ENCODE measurements at regions not wholly inside any gene's neighbourhood (a gene's known extent, or its start where the extent isn't known, plus 50 kb on each side); places are given as distances from the start of the nearest gene placed in this dataset.

DNA sequence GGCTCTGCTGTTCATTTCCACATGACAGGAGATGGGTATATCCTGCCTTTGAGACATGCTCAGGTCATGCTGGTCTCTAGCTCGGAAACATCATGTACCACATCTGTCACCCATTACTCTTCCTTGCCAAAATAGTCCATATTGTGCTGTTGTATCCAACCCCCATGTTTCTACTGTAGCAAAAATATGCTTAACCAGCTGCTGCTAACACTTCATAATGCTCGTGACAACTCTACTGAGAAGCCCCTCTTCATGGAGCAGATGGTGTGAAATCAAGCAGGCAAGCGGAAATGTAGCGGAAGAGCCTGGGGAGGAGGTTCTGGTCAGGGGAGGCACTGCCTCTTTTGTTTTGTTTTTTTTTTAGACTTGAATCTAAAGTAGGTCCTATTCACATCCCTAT is 82.9 kb downstream of the NPY start:
- no peak for TF ChIP-seq SNAI2 (CRISPR knock-in tag; IDR thresholded peaks at IDR 0.05)
- TF ChIP-seq, protein P1, sequence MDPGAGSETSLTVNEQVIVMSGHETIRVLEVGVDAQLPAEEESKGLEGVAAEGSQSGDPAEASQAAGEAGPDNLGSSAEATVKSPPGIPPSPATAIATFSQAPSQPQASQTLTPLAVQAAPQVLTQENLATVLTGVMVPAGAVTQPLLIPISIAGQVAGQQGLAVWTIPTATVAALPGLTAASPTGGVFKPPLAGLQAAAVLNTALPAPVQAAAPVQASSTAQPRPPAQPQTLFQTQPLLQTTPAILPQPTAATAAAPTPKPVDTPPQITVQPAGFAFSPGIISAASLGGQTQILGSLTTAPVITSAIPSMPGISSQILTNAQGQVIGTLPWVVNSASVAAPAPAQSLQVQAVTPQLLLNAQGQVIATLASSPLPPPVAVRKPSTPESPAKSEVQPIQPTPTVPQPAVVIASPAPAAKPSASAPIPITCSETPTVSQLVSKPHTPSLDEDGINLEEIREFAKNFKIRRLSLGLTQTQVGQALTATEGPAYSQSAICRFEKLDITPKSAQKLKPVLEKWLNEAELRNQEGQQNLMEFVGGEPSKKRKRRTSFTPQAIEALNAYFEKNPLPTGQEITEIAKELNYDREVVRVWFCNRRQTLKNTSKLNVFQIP (CRISPR knock-in tag; IDR thresholded peaks at IDR 0.05; ENCODE audit: borderline replicate concordance, low read depth): no peak
- TF ChIP-seq, protein P2, sequence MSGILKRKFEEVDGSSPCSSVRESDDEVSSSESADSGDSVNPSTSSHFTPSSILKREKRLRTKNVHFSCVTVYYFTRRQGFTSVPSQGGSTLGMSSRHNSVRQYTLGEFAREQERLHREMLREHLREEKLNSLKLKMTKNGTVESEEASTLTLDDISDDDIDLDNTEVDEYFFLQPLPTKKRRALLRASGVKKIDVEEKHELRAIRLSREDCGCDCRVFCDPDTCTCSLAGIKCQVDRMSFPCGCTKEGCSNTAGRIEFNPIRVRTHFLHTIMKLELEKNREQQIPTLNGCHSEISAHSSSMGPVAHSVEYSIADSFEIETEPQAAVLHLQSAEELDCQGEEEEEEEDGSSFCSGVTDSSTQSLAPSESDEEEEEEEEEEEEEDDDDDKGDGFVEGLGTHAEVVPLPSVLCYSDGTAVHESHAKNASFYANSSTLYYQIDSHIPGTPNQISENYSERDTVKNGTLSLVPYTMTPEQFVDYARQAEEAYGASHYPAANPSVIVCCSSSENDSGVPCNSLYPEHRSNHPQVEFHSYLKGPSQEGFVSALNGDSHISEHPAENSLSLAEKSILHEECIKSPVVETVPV (CRISPR knock-in tag; IDR thresholded peaks at IDR 0.05): no peak
- no peak for TF ChIP-seq TOX (CRISPR knock-in tag; IDR thresholded peaks at IDR 0.05; ENCODE audit: borderline replicate concordance)
- TF ChIP-seq ZC3H10 (CRISPR knock-in tag; IDR thresholded peaks at IDR 0.05): no peak
- TF ChIP-seq ARNTL (CRISPR knock-in tag; IDR thresholded peaks at IDR 0.05; ENCODE audit: borderline replicate concordance, low read depth): no peak
- no peak for TF ChIP-seq ZFP3 (CRISPR knock-in tag; IDR thresholded peaks at IDR 0.05)
- TF ChIP-seq ISL1 (CRISPR knock-in tag; IDR thresholded peaks at IDR 0.05): no peak
- TF ChIP-seq, protein P3, sequence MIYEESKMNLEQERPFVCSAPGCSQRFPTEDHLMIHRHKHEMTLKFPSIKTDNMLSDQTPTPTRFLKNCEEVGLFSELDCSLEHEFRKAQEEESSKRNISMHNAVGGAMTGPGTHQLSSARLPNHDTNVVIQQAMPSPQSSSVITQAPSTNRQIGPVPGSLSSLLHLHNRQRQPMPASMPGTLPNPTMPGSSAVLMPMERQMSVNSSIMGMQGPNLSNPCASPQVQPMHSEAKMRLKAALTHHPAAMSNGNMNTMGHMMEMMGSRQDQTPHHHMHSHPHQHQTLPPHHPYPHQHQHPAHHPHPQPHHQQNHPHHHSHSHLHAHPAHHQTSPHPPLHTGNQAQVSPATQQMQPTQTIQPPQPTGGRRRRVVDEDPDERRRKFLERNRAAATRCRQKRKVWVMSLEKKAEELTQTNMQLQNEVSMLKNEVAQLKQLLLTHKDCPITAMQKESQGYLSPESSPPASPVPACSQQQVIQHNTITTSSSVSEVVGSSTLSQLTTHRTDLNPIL (CRISPR knock-in tag; IDR thresholded peaks at IDR 0.05; ENCODE audit: low read depth): no peak
- TF ChIP-seq, protein P4, sequence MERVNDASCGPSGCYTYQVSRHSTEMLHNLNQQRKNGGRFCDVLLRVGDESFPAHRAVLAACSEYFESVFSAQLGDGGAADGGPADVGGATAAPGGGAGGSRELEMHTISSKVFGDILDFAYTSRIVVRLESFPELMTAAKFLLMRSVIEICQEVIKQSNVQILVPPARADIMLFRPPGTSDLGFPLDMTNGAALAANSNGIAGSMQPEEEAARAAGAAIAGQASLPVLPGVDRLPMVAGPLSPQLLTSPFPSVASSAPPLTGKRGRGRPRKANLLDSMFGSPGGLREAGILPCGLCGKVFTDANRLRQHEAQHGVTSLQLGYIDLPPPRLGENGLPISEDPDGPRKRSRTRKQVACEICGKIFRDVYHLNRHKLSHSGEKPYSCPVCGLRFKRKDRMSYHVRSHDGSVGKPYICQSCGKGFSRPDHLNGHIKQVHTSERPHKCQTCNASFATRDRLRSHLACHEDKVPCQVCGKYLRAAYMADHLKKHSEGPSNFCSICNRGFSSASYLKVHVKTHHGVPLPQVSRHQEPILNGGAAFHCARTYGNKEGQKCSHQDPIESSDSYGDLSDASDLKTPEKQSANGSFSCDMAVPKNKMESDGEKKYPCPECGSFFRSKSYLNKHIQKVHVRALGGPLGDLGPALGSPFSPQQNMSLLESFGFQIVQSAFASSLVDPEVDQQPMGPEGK (CRISPR knock-in tag; IDR thresholded peaks at IDR 0.05; ENCODE audit: borderline replicate concordance): no peak
- no peak for TF ChIP-seq PPARA (CRISPR knock-in tag; IDR thresholded peaks at IDR 0.05; ENCODE audit: borderline replicate concordance)
- TF ChIP-seq ESRRG (CRISPR knock-in tag; IDR thresholded peaks at IDR 0.05): no peak
- TF ChIP-seq CSDC2 (CRISPR knock-in tag; IDR thresholded peaks at IDR 0.05): no peak
- no peak for ATAC-seq

DNA sequence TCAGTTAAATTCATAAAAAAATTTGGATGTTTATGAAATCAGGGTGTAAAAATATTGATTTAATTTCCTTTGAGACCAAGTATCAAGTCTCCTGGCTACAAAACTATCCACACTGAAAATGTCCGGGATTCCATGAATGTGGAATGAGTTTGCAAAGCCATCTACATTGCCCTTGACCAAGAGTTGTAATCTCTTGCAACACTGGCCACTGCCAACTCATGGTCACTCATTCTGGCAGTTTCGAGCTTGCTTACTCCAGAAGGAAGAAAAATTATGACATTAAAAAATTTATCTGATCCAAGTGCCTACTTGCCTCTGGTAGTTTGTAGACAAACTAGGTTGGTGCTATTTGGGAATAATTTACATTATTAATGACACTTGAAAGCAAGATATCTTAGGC is 84.2 kb downstream of the NPY start:
- ATAC-seq: no peak
- TF ChIP-seq, protein P1 (CRISPR knock-in tag; IDR thresholded peaks at IDR 0.05; ENCODE audit: borderline replicate concordance, low read depth): no peak
- TF ChIP-seq GLIS3 (CRISPR knock-in tag; IDR thresholded peaks at IDR 0.05) (no peak), OSR1 (CRISPR knock-in tag; IDR thresholded peaks at IDR 0.05) (no peak), TOX (CRISPR knock-in tag; IDR thresholded peaks at IDR 0.05; ENCODE audit: borderline replicate concordance) (no peak)
- TF ChIP-seq, protein P2 (CRISPR knock-in tag; IDR thresholded peaks at IDR 0.05): no peak

DNA sequence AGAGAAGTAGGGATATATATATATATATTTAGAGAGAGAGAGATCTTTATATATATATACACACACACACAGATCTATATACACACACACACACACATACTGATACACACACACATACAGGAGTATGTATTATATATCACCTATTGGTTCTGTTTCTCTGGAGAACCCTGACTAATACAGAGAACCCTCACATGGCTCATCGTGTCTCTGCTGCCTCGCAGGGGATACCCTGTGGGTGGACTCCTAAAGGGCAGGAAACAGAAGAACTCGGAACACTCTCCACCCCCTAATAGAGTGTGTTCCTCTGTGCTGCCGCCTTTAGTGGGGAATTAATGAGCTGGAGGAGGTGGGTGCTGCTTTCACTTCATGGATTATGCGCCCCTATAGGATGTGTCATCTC is 86.6 kb downstream of the NPY start:
- TF ChIP-seq ZFP3 (CRISPR knock-in tag; IDR thresholded peaks at IDR 0.05): no peak
- no peak for ATAC-seq

DNA sequence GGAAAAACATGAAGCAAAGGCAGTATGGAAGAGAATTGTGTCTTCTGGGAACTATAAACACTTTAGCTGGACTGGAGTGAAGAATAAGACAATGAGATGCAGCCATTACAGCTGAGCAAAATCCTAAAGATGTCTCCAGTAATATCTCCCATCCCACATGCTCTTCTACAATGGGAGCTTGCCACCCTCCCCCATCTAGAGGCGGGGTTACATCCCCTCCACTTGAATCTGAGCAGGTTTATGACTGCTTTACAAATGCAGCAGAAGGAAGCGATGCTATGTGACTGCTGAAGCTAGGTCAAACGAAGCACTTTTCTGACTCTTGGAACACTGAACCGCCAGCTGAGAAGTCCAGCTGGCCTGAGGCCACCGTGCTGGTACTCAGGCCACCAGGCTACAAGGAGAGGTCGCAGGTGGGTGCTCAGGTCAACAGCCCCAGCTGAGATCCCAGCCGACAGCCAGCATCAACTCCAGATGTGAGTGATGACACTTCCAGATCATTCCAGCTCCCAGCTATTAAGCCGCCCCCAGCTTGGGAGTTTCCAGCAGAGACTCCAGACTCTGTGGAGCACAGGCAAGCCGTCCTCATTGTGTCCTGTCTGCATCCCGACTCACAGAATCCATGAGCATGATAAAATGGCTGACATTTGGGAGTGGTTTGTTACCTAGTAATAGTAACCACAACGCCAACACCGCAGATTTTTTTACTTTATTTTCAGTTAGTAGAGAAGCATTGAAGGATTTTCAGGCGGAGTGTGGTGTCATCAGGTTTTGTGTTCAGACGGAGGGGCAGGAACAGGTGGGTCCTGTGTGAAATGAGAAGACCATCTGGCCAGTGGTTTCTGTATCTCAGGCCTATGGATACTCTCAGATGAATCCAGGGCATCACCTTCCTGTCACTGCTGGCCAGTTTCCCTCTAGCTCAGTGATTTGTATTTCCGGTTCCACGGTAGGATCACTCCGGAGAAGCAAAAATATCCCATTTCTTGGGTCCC is 89.3 kb downstream of the NPY start:
- no peak for ATAC-seq
- TF ChIP-seq, protein P3 (CRISPR knock-in tag; IDR thresholded peaks at IDR 0.05; ENCODE audit: low read depth): no peak
- TF ChIP-seq, protein P1 (CRISPR knock-in tag; IDR thresholded peaks at IDR 0.05; ENCODE audit: borderline replicate concordance, low read depth): no peak
- no peak for TF ChIP-seq SNAI2 (CRISPR knock-in tag; IDR thresholded peaks at IDR 0.05)
- TF ChIP-seq, protein P5, sequence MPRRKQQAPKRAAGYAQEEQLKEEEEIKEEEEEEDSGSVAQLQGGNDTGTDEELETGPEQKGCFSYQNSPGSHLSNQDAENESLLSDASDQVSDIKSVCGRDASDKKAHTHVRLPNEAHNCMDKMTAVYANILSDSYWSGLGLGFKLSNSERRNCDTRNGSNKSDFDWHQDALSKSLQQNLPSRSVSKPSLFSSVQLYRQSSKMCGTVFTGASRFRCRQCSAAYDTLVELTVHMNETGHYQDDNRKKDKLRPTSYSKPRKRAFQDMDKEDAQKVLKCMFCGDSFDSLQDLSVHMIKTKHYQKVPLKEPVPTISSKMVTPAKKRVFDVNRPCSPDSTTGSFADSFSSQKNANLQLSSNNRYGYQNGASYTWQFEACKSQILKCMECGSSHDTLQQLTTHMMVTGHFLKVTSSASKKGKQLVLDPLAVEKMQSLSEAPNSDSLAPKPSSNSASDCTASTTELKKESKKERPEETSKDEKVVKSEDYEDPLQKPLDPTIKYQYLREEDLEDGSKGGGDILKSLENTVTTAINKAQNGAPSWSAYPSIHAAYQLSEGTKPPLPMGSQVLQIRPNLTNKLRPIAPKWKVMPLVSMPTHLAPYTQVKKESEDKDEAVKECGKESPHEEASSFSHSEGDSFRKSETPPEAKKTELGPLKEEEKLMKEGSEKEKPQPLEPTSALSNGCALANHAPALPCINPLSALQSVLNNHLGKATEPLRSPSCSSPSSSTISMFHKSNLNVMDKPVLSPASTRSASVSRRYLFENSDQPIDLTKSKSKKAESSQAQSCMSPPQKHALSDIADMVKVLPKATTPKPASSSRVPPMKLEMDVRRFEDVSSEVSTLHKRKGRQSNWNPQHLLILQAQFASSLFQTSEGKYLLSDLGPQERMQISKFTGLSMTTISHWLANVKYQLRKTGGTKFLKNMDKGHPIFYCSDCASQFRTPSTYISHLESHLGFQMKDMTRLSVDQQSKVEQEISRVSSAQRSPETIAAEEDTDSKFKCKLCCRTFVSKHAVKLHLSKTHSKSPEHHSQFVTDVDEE (CRISPR knock-in tag; IDR thresholded peaks at IDR 0.05): no peak
